ENCODE measurements at regions not wholly inside any gene's neighbourhood (a gene's known extent, or its start where the extent isn't known, plus 50 kb on each side); places are given as distances from the start of the nearest gene placed in this dataset.

DNA sequence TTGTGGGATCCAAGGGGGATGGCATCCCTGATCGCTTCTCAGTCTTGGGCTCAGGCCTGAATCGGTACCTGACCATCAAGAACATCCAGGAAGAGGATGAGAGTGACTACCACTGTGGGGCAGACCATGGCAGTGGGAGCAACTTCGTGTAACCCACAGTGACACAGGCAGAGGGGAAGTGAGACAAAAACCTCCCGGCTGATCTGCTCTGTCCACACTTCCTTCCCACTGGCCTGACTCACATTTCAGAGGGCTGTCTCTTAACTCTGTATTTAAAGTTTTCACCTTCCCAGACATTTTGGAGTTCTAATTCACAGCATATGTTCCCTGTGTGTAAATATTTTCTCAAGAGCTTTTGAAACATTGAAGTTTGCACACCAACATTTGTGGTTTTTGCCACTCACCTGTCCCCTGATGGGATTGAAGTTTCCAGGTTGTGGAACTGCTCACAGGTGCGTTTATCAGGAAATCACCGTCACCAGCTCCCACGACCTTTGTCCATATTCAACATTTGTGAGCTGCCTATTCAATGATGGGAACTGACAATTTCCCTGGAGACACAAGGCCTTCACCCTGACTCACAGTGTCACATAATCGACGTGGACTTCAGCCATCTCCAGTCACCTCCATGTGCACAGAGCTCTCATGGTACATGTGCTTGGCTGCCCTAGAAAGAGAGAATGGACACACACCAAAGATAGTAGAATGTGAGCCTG, 99.2 kb downstream of the VPREB1 start:
- intact Hi-C loops (cut with DNase I) = no loop called here
- no peak for DNase-seq

GRCh38 chr22:22344430-22344829, 99.8 kb downstream of the VPREB1 start:
- intact Hi-C loops (cut with DNase I) = no loop called here
- no peak for DNase-seq

GRCh38 chr22:22345781-22346180, 101.2 kb downstream of the VPREB1 start:
- intact Hi-C loops (cut with DNase I) = no loop called here
- DNase-seq = no peak

DNA sequence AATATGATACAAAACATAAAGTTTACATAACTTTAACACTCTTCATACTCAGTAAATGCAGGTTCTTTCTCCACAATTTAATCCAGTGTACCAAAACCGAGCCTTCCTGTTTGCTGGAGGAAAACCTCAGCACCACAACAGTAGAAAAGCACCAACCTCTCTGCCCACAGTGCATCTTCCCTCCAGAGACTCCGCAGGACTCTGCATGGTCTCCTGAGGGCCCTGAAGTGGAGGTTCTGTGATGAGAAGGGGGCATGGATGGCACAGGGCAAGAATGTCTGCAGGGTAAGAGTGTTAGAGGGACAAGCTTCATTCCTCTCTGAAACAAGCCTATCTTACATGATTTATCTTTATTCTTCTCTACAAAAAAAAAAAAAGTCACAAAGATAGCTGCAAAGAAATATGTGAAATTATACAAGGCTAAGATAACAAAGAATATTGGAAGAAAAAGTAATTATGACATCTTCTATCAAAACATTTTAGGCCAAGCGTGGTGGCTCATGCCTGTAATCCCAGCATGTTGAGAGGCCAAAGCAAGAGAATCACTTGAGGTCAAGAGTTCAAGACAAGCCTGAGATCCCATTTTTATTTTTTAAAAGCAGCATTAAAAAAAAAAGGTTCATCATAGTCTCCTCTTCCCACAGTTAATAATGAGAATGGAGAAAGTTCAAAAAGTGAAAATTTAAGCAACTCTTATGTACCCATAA, 102.0 kb downstream of the VPREB1 start:
- intact Hi-C loops (cut with DNase I) = no loop called here
- DNase-seq = no peak

DNA sequence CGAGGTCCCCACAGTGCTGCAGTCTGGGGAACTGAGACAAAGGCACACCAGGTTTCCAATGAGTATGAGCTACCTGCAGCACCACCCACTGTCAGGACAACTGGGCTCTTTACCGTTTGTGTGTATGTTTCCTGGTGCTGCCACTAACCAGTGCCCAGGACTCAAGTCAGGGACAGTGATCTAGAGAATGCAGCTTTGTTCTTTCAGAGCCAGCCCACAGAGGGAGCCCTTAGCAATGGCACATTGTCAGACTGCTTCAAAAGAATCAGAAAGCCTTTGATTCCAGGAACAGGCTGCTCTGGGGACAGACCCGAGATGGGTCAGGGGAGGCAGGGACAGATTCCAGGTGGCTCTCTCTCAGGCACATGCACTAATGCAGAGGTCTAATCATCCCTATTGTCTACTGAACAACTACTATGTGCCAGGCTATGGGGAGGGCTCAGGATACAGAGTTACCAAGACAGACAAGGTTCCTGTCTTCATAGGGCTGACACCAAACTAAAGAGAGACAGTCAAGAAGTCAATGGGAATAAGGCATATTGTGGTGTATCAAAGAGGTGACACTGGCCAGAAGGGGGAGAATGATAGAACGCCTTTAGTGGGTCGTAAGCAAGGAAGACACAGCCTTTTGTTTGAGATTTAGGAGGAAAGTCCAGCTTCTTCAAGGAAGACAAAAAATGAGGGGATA, 103.7 kb downstream of the VPREB1 start:
- intact Hi-C loops (cut with DNase I) = loop anchor here (1.0 kb wide), 1 partner anchor 50 kb away; no protein-coding TSS in a partner anchor

GRCh38 chr22:22348815-22349454, 104.3 kb downstream of the VPREB1 start:
- intact Hi-C loops (cut with DNase I) = loop anchor here (1.0 kb wide), 1 partner anchor 49 kb away; no protein-coding TSS in a partner anchor

More for the DNA sequence above, 103.7 kb downstream of the VPREB1 start:
- peak in 41 of 42 donors; percentile 12 to 87 (median 66) for DNase-seq

GRCh38 chr22:22349455-22349836, 104.9 kb downstream of the VPREB1 start:
- no peak for DNase-seq
- intact Hi-C loops (cut with DNase I) = no loop called here

More at GRCh38 chr22:22348815-22349454, 104.3 kb downstream of the VPREB1 start:
- DNase-seq = no peak

DNA sequence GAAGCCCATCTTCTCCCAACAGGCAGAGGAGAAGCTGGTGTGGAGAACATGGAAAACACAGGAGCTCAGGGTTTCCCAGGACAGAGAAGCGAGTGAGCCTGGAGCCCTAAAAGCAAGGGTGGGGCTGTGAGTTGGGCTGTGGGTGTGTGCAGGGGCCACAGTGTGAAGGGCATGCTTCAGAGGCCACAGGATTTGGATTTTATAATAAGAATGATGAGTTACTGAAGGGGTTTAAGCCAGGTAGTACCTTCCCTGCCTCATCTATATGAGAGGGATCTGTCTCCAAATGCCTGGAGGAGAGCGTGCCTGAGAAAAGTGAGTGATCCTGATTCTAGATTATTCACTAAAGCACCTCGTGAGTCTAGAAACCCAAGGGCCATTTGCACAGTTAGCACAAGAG, 106.8 kb downstream of the VPREB1 start:
- DNase-seq = no peak
- intact Hi-C loops (cut with DNase I) = no loop called here

- no peak for DNase-seq
- intact Hi-C loops (cut with DNase I) = no loop called here
Observed at GRCh38 chr22:22352371-22352999, 107.9 kb downstream of the VPREB1 start.

GRCh38 chr22:22355096-22355834, 110.7 kb downstream of the VPREB1 start:
- no peak for DNase-seq
- intact Hi-C loops (cut with DNase I) = no loop called here

- DNase-seq = peak; percentile 59 to 92 (median 83)
- intact Hi-C loops (cut with DNase I) = no loop called here
Observed at GRCh38 chr22:22357024-22357883, 112.7 kb downstream of the VPREB1 start.

- intact Hi-C loops (cut with DNase I) = no loop called here
- DNase-seq = no peak
Observed at GRCh38 chr22:22358152-22358551, 113.6 kb downstream of the VPREB1 start.

DNA sequence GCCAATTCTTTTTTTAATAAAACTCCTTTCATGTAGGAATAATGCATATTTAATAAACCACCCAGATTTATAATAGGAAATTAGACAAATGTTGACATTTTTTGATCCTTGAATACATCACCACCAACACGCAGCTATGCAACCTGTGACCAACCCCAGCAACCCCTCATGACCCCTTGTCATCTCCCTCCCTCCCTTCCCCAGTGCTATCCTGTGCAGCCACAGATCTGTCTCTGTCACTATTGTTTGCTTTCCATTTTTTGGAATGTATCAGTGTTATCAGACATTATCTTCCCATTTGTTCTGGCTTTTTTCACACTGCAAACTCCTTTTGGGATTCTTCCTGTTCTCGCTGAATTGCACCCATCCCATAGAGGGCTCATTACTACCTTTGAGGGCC, 114.1 kb downstream of the VPREB1 start:
- DNase-seq = no peak
- intact Hi-C loops (cut with DNase I) = no loop called here

GRCh38 chr22:22359465-22359864, 114.9 kb downstream of the VPREB1 start:
- intact Hi-C loops (cut with DNase I) = no loop called here

DNA sequence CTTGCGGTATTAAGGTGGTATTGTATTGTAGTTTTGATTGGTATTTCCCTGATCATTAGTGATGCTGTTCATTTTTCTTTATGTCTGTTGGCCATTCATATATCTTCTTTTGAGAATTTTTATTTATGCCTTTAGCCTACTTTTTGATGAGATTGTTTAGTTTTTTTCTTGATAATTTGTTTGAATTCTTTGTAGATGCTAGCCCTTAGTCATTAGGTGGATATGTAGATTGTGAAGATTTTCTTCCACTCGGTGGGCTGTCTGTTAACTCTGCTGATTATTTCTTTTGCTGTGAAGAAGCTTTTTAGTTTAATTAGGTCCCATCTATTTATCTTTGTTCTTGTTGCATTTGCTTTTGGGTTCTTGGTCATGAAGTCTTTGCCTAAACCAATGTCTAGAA, 115.4 kb downstream of the VPREB1 start:
- intact Hi-C loops (cut with DNase I) = no loop called here
- no peak for DNase-seq

More at GRCh38 chr22:22359465-22359864, 114.9 kb downstream of the VPREB1 start:
- DNase-seq = no peak

GRCh38 chr22:22362311-22362710, 117.7 kb downstream of the VPREB1 start:
- intact Hi-C loops (cut with DNase I) = no loop called here
- DNase-seq = no peak

DNA sequence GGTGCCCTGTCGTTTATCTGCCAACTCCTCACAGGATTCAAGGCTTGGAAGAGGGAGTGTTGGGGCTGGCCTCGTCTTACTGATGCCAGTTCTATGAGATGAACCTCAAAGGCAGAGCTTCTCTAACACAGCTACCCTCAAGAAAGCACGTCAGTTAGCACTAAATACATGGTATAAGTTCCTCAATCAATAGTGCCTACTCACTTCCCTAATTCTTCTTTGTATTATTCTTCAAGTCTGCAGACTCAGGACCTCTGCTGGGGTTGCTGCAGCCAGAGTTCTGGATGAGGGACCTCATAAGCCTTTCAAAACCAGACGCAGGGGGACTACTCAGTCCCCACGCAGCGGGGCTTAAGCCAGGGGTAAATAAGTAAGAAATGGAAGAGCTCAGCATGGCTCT, 118.3 kb downstream of the VPREB1 start:
- intact Hi-C loops (cut with DNase I) = no loop called here
- no peak for DNase-seq
